ENCODE measurements at regions not wholly inside any gene's neighbourhood (a gene's known extent, or its start where the extent isn't known, plus 50 kb on each side); places are given as distances from the start of the nearest gene placed in this dataset.

DNA sequence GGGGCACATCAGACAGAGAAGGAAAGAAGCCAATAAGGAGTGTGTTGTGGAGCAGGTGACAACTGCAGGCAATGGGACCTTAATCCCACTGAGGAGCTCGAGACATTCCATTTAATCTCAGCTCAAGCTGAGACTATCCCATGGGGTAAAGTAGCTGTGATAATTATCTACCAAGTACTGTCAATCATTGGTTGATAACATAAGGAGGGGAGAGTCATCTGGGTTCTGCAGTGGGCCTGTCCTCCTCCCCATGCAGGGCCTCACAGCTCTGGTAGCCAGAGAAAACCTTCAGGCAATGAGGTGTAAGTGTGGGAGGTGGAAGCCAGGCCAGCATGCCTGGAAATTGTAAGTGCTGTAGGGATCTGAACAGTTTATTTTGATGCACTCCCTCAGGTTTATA lies 375.0 kb upstream of the ARID1B start:
- no peak for DNase-seq

DNA sequence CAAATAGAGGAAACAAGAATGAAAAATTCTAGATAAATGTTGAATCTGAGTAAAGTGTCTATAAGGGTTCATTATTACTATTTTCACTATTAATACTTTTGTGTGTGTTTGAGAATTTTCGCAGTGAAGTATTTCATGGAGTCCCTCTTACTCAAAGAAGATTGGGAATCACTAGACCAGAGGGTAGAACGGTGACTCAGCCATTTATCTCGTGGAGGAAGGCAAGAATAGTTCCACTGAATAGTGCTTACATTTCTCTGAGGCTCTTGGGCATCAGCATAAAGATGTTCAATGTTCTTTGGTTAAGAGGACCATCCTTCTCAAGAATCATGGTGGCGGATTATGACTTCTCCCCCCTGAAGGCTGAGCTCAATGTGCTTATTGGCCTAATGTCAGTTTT lies 376.7 kb upstream of the ARID1B start:
- no peak for DNase-seq

DNA sequence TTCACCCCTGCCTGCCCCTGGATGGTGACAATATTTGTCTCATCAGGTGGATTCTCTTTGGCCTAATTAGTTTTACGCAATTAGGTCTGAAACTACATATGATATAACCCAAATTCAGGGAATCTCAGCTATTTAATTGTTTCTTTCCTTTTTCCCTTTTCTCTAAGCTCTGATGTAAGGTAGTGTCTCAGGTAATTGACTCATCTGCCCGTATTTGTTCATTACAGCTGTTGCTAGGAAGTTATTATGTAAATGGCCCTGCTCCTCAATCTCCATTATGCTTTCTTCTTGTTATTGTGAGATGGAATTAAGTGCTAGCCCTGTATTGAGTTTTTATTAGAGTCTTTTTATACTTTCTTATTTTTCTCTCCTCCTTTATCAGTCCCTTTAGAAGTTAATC lies 378.2 kb upstream of the ARID1B start:
- no peak for DNase-seq

DNA sequence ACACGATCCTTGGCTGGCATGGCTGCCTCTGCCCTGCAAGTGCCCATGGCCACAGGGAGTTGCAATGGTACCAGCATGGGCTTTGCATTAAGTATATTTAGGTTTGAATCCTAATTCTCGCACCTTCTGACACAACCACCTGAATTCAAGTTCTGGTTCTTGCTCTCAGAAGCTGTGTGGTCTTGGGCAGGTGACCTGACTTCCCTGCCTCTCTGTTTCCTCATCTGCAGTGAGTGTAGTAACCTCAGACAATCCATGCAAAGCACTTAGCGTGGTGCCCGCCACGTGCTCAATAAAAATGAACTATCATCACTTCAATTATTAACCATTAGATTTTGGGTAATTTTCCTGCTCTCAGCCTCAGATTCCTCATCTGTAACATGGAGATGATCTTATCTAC lies 378.8 kb upstream of the ARID1B start:
- no peak for DNase-seq

DNA sequence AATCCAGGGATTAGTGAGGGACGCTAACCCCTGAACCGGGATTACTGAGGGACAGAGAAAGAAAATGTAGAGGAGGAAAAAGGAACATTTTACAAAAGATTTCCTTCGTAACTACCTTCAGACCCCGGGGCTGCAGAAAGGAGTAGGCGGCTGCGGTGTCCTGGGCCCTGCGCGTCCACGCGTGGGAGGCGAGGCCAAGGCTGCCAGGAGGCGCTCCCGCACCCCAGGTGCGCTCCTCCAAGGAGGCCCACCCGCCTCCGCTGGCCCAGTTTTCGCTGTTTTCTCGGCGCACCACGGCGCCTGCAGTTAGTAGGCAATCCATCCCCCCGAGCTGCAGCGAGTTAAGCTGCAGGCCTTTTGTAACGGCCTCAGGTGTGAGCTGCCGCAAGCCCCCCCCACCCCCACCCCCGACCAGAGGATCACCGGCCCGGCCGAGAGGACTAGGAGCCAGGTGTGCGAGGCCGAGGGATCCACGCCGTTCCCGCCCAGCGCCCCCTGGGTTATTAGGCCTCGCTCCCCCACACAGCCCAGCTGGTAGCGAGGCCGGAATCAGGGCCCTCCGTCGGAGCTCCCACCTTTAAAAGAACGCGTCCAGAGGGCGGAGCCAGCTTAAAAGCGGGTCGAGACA lies 380.3 kb upstream of the ARID1B start:
- DNase-seq: no peak

DNA sequence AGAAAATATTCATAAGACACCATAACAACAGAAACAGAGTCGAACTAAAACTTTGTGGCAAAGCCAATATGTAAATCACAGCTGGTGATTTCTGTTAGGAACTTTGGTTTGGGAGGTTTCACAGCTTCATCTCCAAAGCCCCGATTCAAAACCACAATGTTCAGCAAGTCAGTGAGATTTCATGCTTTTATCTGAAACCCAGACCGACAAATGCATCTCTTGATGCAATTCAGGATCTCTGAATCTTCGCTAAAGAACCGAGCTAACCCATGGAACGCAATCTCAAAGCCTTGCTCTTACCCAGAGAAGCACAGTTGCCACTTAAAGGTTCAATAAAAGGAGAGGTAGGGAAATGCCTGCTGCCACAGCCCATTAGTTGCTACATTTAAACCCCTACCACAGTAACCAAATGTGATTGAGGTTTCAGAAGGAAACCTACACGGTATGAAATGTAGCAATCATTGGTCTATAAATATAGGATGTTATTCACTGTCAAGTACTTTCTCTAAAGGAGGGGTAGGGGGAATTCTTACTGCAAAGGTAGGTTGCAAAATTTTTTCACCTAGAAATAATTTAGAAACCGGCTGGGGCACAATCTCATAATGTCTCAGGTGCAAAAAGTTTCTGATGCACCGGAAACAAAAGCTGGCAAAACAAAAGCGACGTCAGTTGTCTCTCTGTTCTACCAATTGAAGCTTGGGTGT lies 381.0 kb upstream of the ARID1B start:
- DNase-seq: no peak

DNA sequence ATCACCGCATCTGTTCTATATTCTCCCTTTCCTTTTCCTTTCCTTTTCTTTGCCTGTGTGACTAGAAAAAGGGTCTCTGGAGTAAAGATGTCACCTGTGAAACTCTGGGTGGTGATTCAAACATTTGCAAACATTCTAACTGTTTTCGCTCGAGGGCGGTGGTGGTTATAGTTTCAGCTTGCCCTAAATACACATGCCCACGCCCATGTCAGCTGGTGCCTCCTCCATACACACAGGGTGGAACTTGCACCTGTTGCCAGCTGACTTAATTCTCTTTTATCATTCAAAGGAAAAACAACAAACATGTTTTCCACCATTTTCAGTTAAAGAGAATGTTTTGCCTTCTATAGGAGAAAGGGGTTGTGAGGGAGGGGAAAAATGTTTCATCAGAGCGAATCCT lies 381.9 kb upstream of the ARID1B start:
- DNase-seq: no peak

DNA sequence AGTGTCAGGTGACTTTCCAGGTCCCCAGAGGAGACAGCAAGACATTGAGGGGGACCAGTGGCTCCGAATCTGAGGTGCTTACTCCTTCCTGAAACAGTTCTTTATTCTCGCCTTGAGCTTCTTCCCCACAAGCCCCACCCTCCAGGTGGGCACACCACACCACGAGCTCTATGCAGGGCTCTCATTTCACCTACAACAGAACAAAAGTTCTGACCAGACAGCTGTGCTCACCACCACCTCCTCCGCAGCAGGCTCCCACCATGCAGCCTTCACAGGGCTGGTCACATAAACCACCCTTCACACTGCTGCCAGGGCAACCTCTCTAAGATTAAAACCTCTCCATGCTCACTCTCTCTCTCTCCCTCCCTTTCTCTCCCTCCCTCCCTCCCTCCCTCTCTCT lies 384.5 kb upstream of the ARID1B start:
- no peak for DNase-seq

DNA sequence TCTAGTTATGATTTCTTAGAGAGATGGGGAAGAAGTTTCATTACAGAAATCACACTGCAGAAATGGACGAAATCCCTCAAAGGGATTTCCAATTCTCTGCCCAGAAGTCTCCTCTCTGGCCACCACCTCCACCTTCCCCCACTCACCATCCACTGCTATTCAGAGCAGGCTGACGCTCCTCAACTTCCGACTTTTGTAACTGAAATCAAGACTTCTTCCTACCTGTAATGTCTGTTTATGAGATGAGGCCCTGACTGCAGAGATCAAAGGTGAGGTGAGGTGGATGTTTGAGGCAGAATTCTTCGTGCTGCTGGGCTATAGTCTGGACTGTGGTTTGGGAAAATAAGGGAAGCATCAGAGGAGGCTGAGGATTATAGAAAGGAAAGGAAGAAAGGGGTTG lies 385.2 kb upstream of the ARID1B start:
- no peak for DNase-seq

DNA sequence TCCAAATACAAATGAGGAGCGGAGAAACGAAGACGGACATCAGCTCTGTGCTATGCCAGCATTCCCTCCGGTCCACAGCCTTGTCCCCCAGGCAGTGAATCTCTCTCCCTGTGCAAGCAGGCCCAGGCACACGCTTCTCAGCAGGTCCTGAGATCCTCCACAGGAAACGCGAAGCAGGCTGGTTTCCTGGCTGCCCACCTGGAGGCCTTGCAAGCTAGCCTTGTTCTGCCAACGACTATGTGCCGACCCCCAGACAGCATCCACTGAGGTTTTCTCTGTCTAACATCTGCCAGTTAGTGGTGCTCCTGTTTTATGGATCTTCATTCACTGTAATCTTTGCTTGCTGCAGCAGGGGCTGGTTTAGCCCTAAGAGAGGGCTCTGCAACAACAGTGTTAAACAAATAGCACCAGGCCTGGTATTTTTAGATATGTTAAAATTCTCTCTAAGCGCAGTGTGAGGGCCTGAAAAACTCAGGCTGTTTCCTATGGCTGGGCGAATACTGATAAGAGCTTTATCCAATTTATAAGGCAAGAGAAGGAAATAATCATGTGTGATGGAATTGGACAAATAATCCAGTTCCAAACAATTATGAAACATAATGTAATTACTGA lies 386.0 kb upstream of the ARID1B start:
- no peak for DNase-seq

DNA sequence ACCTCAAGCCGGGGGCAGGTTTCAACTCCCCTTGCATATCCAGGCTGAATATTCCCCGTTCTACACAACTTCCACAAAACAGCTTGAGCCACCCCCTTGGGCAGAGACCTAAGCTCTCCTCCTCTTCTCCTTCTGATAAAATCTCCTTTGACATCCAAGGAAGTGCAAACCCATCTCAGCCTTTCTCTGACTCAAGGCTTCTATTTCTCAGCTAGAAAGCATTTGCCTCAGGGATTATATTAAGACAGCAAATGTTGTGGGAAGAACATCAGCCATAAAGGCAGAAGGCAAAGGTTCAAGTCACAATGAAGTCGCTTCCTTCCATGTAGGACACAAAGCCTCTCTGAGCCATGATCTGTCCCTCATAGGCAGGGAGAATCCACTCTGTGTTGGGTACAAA lies 386.6 kb upstream of the ARID1B start:
- DNase-seq: no peak

DNA sequence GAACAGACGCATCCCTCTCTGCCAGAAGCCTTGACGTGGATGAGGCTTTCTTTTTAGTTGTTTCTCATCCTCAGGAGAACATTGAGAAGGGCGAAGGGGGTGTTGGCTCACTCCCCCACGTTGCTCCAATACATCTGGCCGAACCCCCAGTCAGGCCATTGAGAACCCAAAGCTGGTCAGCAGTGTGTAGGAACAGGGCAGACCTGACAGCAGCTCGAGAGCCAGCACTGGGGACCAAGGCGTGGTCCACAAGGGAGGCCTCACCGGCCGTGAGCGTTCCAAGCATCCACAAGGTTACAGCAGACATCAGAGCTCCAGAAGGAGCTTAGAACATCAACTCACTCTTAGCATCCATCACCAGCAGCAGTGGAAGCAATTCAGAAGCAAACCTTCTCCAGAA lies 387.9 kb upstream of the ARID1B start:
- DNase-seq: no peak

DNA sequence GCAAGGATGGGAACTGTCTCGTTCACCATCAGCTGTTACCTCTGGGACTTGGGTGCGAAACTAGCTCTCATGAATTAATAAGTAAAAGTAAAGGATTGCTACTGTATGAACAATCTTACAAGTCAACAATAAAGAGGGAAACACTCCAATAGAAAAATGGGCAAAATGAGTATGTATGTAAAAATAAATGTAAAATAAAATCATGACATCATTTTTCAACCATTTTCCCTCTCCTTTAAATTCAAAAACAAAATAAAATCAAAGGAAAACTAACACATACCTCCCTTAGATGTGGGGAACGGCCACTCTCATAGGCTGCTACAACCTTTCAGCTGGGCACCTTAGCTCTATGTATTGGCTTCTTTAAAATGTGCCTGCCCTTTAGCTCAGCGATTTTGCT lies 389.7 kb upstream of the ARID1B start:
- no peak for DNase-seq

DNA sequence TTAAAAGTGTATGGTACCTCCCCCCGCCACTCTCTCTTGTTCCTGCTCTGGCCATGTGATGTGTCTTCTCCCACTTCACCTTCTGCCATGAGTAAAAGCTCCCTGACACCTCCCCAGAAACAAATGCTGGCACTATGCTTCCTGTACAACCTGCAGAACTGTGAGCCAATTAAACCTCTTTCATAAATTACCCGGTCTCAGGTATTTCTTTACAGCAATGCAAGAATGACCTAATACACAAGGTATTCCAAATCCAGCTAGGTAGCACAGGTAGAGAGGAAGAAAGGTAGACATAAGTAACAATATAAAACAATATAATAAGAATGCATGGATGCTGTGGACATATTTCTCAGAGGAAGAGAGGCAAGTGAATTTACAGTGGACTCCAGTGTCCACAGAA lies 394.1 kb upstream of the ARID1B start:
- DNase-seq: no peak

DNA sequence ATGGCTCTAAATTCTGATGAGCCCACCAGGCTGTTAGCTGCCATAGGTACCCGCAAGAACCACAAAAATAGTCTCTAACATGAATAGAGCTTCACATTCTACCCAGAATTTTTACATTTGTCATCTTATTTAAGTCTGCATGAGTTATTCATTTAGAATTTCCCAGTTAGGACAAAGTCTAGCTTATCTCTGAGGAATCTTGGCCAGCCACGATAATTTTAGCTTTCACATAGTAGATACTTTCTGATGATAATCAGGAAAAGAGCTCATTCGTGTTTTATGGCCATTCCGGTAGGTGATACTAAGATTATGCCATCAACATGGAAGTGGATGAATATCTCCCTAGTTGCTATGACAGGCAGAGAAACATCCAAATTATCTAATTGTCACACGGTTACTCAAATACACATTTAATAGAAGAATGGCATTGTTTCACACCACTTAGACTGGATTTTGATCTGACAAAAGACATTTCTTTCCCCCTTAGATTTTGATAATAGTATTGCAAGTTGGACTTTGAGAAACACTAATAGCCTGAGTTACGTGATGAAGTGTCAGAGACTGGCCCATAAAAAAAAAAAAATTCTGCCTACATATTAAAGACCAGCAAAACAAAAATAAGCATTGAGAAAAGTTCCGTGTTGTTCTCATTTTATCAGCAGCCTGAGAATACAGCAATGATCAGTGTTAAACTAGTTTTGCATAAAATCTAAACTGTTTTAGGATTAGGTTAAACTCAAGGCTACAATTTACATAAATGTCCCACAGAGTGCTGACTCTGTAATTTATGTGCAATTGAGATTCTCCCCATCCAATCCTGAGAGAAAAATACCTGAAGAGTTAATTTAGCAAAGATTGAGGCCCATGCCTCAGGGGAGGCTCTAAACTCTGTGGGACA lies 397.5 kb upstream of the ARID1B start:
- no peak for DNase-seq

DNA sequence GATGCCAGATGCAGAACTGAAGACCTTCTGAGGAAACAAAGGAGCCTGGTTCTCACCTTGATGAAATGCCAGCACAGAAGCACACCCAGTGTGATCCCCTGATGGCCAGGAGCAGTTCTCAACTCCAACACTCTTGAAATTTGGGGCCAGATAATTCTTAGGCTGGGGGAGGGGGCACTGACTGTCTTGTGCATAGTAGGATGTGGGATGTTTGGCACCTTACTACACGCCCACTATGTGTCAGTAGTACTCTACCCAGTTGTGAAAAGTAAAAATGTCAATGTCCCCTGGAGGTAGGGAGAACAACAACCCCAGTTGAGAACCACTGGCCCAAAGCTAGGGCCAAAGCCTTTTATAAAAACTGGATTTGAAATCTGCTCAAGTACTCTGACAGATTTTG lies 398.3 kb upstream of the ARID1B start:
- no peak for DNase-seq

DNA sequence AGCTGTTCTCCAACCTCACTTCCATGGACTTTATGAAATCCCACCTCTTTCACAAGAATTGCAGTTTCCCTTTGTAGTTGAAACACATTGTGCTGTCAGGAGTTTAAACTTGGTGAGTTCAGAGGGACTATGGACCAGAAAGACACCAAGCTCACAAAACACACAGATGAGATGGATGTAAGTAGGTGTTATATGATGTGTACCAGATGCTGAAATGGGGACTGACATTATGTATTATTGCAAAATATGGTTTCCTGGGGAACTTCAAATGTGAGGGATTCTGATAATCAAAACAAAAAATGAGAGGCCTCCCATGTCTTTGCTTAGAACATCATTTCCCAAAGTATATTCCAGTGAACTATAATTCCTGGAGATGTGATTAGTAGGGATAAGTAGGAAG lies 401.1 kb upstream of the ARID1B start:
- DNase-seq: no peak

DNA sequence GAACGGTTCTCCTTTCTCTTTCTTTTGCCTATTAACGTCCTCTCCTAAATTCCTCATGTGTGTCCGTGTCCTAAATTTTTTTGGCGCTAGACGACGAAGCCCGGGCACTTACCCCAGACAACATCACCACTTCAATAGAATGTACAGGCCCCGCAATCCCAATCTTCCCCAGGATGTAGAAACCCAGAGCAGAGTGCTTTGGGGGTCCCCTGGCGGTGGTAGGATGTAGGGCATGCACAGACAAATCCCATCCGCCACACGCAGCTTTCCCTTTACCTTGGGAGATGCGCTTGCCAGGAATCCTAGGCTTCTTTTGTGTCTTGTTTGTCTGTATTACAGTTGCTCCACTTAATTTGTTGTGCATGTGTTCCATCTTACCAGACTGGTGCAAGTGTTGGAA lies 417.3 kb upstream of the ARID1B start:
- DNase-seq: no peak

DNA sequence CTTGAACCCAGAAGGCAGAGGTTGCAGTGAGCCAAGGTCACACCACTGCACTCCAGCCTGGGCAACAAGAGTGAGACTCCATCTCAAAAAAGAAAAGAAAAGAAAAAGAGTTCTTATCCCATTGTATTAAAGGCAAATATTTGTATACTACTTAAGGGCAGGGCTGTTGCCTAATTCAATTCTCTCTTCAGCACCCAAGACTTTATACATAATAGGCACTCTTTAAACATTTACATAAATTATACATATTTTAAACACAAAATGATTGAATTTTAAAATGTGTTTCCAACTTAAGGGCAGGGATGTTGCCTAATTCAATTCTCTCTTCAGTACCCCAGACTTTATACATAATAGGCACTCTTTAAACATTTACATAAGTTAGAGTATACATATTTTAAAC lies 424.3 kb upstream of the ARID1B start:
- no peak for DNase-seq

DNA sequence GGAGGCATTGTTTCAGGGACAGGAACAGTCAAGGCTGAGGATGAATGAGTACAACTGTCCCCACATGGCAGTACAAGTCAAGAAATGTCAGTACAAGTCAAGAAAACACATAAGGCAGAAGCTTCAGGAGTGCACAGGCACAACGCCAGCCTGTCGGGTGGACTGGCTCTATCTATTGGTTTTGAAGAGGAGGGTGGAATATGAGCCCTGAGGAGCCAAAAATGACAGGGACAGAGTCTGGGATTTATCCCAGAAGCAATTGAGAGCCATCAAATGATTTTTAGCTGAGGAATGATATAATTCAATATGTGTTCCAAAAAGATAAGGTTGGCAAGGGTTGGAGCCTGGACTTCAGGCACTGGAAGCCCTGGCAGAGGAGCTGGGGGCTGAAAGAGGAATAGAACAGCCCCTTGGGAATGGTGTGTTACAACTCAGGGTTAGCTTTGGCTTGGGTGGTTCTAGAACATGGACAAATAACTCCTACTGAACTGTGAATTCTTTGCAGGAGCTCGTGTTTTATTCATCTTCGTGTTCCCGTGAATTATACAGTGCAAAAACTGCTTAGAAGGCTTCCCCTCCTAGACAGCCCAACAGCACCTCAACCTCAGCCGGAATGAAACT lies 425.7 kb upstream of the ARID1B start:
- no peak for DNase-seq

DNA sequence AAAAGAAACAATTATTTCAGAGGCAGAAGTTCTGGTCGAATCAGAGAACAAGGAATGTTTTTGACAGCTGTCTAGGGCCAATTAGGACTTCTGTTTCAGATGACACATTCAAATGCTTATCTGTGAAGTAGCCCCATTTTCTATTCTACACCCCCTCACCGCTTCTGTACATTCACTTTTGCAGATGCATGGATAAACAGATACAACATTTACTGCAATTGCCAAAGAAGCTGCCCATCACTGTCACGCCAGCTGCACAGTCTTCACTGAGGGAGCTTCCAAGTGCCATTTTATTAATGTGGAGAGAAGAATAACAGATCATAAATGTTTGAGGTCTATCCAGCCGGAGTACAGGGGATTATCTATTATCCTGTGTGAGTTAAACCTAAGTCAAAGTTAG lies 426.8 kb upstream of the ARID1B start:
- DNase-seq: no peak

DNA sequence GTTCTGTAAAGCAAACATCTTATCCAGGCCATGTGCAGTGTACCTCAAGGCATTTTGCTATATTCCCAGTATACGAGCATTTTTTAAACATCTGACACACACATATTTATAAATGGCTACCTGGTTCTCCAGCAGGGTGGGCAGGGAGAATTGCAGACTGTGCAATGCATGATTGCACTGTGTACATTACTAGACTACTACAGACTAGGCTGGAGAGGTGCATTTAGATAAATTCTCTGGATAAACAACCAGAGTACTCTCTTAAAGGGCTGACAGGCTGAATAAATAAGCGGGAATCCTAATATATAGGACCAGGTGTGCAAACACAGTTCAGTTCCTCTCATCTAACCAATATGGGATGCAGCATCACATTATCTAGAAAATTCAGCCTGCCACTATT lies 428.3 kb upstream of the ARID1B start:
- no peak for DNase-seq

DNA sequence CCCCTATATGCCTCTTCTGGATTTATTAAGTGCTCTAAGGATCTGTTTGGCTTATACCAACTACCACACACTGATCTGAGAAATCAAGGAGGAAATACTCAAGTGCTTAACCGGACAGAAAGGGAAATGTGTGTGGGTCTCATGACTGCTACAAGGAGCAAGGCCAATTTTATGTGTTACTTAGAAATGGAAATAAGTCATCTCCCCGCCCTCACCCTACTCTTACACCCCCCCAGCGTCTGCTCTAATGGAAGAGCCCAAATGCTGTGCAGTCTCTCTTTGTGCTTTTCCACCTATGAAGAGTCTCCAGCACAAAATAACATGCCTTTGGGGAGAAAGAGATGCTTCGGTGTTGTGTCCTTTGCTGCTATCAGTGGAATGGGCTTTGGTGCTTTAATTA lies 428.8 kb upstream of the ARID1B start:
- no peak for DNase-seq

Data from NCI-H2171 (cell line).